Endothelial cell of umbilical vein (primary cell): ENCODE measurements at regions not wholly inside any gene's neighbourhood (a gene's known extent, or its start where the extent isn't known, plus 50 kb on each side); places are given as distances from the start of the nearest gene placed in this dataset.

Source experiments
- EZH2 ChIP-seq: IDR thresholded peaks from 2 replicates; pipeline ENCODE4 v1.6.1; 2012; ENCODE audit warnings: borderline replicate concordance, low read depth, mild to moderate bottlenecking, moderate library complexity, low read length, inconsistent platforms; ENCODE audit not compliant: severe bottlenecking
- JUN ChIP-seq: IDR thresholded peaks from 2 replicates; pipeline ENCODE4 v1.6.1; 2011; ENCODE audit warnings: borderline replicate concordance, low read depth; ENCODE audit not compliant: insufficient read length, insufficient read depth
- POLR2A ChIP-seq: IDR thresholded peaks from 2 replicates; pipeline ENCODE4 v1.6.1; 2012; ENCODE audit warnings: low read depth, mild to moderate bottlenecking, control low read depth, low read length
- POLR2AphosphoS5 ChIP-seq: IDR thresholded peaks from 2 replicates; pipeline ENCODE4 v1.6.1; 2012; ENCODE audit warnings: low read depth, mild to moderate bottlenecking, control low read depth, low read length, moderate library complexity; ENCODE audit not compliant: insufficient read depth
- TF ChIP-seq, protein P1 (sequence below), 2 donors: IDR thresholded peaks; 1 replicate in 1 of 2; 2 replicates in 1 of 2; pipeline ENCODE4 v1.5.1; 2011; ENCODE audit warnings: low read length in 2 of 2, mild to moderate bottlenecking in 2 of 2, moderate library complexity in 2 of 2, control low read depth in 1 of 2, inconsistent platforms in 1 of 2, low read depth in 1 of 2; ENCODE audit not compliant: insufficient read depth in 1 of 2; ENCODE audit errors: extremely low read depth in 1 of 2
- TF ChIP-seq, protein P2 (sequence below): IDR thresholded peaks from 2 replicates; pipeline ENCODE4 v1.6.1; 2011; ENCODE audit not compliant: insufficient read depth, insufficient read length

DNA sequence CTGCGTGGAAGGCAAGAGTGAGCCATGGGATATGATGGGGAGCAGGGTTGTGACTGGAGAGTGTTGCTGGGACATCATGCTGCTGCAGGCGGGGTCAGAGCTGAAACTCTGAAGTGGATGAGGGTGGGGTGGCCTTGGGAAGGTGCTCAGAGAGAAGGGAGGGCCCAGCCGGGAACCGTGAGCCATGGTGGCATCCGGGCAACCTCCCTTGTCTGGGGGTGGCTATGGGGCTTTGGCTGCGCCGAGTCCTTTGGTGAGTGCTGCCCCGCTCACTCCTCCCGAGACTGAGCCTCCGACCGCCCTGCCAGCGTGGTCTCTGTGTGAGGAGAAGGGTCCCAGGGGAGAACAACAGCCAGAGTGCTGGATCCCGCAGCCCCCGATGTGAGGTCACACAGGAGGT, 632.0 kb downstream of the BRD1 start:
- TF ChIP-seq EZH2 (no peak), POLR2A (no peak), JUN (no peak), POLR2AphosphoS5 (no peak)
- TF ChIP-seq, protein P1, sequence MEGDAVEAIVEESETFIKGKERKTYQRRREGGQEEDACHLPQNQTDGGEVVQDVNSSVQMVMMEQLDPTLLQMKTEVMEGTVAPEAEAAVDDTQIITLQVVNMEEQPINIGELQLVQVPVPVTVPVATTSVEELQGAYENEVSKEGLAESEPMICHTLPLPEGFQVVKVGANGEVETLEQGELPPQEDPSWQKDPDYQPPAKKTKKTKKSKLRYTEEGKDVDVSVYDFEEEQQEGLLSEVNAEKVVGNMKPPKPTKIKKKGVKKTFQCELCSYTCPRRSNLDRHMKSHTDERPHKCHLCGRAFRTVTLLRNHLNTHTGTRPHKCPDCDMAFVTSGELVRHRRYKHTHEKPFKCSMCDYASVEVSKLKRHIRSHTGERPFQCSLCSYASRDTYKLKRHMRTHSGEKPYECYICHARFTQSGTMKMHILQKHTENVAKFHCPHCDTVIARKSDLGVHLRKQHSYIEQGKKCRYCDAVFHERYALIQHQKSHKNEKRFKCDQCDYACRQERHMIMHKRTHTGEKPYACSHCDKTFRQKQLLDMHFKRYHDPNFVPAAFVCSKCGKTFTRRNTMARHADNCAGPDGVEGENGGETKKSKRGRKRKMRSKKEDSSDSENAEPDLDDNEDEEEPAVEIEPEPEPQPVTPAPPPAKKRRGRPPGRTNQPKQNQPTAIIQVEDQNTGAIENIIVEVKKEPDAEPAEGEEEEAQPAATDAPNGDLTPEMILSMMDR (IDR thresholded peaks at IDR 0.05; ENCODE audit: extremely low read depth in 1 of 2, insufficient read depth in 1 of 2, low read depth in 1 of 2, low read length in 2 of 2): no peak
- TF ChIP-seq, protein P2, sequence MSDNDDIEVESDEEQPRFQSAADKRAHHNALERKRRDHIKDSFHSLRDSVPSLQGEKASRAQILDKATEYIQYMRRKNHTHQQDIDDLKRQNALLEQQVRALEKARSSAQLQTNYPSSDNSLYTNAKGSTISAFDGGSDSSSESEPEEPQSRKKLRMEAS: no peak
